Neural cell (in vitro differentiated cells): ENCODE measurements at regions not wholly inside any gene's neighbourhood (a gene's known extent, or its start where the extent isn't known, plus 50 kb on each side); places are given as distances from the start of the nearest gene placed in this dataset.

ENCODE experiments used
- H2AFZ ChIP-seq: fragments of 200-600, 300-800 bp; sonication (generic), shearing (Covaris generic); 2 replicates; pipeline ENCODE4 v1.6.0; 2014; ENCODE audit warnings: low read depth, mild to moderate bottlenecking, antibody characterized with exemption, low read length, moderate library complexity
- H3F3A ChIP-seq: fragments of 200-600 bp; shearing (Covaris generic); 2 replicates; pipeline ENCODE4 v1.6.1; 2016; ENCODE audit warnings: mild to moderate bottlenecking, moderate library complexity, mixed read lengths, antibody characterized with exemption, low read length; ENCODE audit not compliant: insufficient read depth, poor library complexity, severe bottlenecking
- H3K27ac ChIP-seq: fragments of 200-600, 300-800 bp; sonication (generic), shearing (Covaris generic); 2 replicates; pipeline ENCODE4 v1.5.1; 2014; ENCODE audit warnings: mild to moderate bottlenecking, low read length, moderate library complexity
- H3K27me3 ChIP-seq: fragments of 300-800, 200-600 bp; sonication (generic), shearing (Covaris generic); 2 replicates; pipeline ENCODE4 v1.6.0; 2014; ENCODE audit warnings: mild to moderate bottlenecking, low read depth, low read length, moderate library complexity; ENCODE audit not compliant: insufficient read depth
- H3K36me3 ChIP-seq: fragments of 300-800, 200-600 bp; sonication (generic), shearing (Covaris generic); 2 replicates; pipeline ENCODE4 v1.5.1; 2014; ENCODE audit warnings: mild to moderate bottlenecking, antibody characterized with exemption, low read length, moderate library complexity; ENCODE audit not compliant: insufficient read depth
- H3K4me2 ChIP-seq: fragments of 300-800, 200-600 bp; sonication (generic), shearing (Covaris generic); 2 replicates; pipeline ENCODE4 v1.6.0; 2014; ENCODE audit warnings: mild to moderate bottlenecking, low read length
- H3K4me3 ChIP-seq: fragments of 300-800, 200-600 bp; sonication (generic), shearing (Covaris generic); 2 replicates; pipeline ENCODE4 v1.5.1; 2014; ENCODE audit warnings: mild to moderate bottlenecking, low read length, moderate library complexity
- H3K79me2 ChIP-seq: fragments of 200-600 bp; shearing (Covaris generic); replicated peaks from 2 replicates; pipeline ENCODE4 v1.6.0; 2014; ENCODE audit warnings: mild to moderate bottlenecking, low read length, moderate library complexity; ENCODE audit not compliant: insufficient read depth
- H3K9ac ChIP-seq: fragments of 300-800, 200-600 bp; sonication (generic), shearing (Covaris generic); 2 replicates; pipeline ENCODE4 v1.6.1; 2016; ENCODE audit warnings: mild to moderate bottlenecking, low read length, mixed read lengths
- H3K9me2 ChIP-seq: fragments of 200-600 bp; shearing (Covaris generic); 2 replicates; pipeline ENCODE4 v1.6.1; 2016; ENCODE audit warnings: mild to moderate bottlenecking, low read length, mixed read lengths; ENCODE audit not compliant: insufficient read depth
- H3K9me3 ChIP-seq: fragments of 200-600, 300-800 bp; sonication (generic), shearing (Covaris generic); 2 replicates; pipeline ENCODE4 v1.6.1; 2016; ENCODE audit warnings: mild to moderate bottlenecking, mixed run types, low read length, moderate library complexity, mixed read lengths
- H4K20me1 ChIP-seq: fragments of 200-600 bp; shearing (Covaris generic); 2 replicates; pipeline ENCODE4 v1.6.1; 2016; ENCODE audit warnings: mild to moderate bottlenecking, mixed run types; ENCODE audit not compliant: insufficient read depth
- EP300 ChIP-seq: fragments of 450-650 bp; conservative IDR thresholded peaks from 2 replicates; pipeline ENCODE4 v1.6.1; 2014; ENCODE audit warnings: antibody characterized with exemption, mild to moderate bottlenecking, moderate library complexity; ENCODE audit not compliant: poor library complexity, severe bottlenecking
- EZH2 ChIP-seq: fragments of 200-600, 300-800 bp; shearing (Covaris generic), sonication (generic); IDR thresholded peaks from 2 replicates; pipeline ENCODE4 v1.6.1; 2014; ENCODE audit warnings: antibody characterized with exemption, low read length, borderline replicate concordance, mild to moderate bottlenecking; ENCODE audit not compliant: insufficient read depth, poor library complexity, severe bottlenecking
- MXI1 ChIP-seq: fragments of 450-650 bp; conservative IDR thresholded peaks from 2 replicates; pipeline ENCODE4 v1.6.1; 2014; ENCODE audit warnings: antibody characterized with exemption, mild to moderate bottlenecking; ENCODE audit not compliant: poor library complexity, severe bottlenecking
- POLR2AphosphoS5 ChIP-seq: IDR thresholded peaks from 2 replicates; pipeline ENCODE4 v1.6.1; 2012
- RAD21 ChIP-seq: fragments of 450-650 bp; conservative IDR thresholded peaks from 2 replicates; pipeline ENCODE4 v1.6.1; 2014; ENCODE audit warnings: antibody characterized with exemption, mild to moderate bottlenecking, moderate library complexity
- SMC3 ChIP-seq: fragments of 450-650 bp; conservative IDR thresholded peaks from 2 replicates; pipeline ENCODE4 v1.6.1; 2014; ENCODE audit warnings: antibody characterized with exemption, mild to moderate bottlenecking, moderate library complexity; ENCODE audit not compliant: poor library complexity
- TAF1 ChIP-seq: IDR thresholded peaks from 2 replicates; pipeline ENCODE4 v1.6.1; 2012; ENCODE audit warnings: low read depth
- TF ChIP-seq, protein P1 (sequence below): IDR thresholded peaks from 2 replicates; pipeline ENCODE4 v1.6.1; 2012; ENCODE audit warnings: borderline replicate concordance
- TF ChIP-seq, protein P2 (sequence below): fragments of 450-650 bp; IDR thresholded peaks from 2 replicates; pipeline ENCODE4 v1.5.1; 2014; ENCODE audit warnings: antibody characterized with exemption, mild to moderate bottlenecking, moderate library complexity; ENCODE audit not compliant: poor library complexity, severe bottlenecking

DNA sequence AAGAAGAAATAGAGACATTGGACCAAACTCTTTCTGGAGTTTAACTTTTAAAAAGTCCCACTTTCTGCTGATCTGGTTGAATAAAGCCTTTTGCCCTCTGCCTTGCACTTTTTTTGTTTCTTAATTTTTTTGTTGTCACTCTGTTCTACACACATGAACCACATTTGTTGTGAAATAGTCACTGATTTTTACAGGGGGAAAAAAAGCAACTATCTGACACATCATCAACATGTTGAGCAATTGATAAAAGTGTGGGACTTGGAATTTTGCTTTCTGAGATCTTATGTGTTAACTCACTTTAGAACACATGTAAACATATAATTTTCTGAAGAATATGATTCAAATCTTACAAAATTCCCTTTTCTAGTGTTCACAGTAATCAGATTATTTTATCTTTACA lies 414.8 kb upstream of the FIGN start:
- no peaks in the 10 kb centered on the region for H3K79me2 ChIP-seq
- H3K9me2 ChIP-seq, result no peaks in the 10 kb centered on the region
- no peak overlapping the region for H3K4me2 ChIP-seq
- no peak overlapping the region for H2AFZ ChIP-seq
- H3F3A ChIP-seq, result no peaks in the 10 kb centered on the region
- no peaks in the 10 kb centered on the region for H3K36me3 ChIP-seq
- H4K20me1 ChIP-seq, result no peaks in the 10 kb centered on the region
- H3K4me3 ChIP-seq, result no peak overlapping the region
- TF ChIP-seq EP300 (no peak), TAF1 (no peak), EZH2 (no peak), RAD21 (no peak), MXI1 (no peak), SMC3 (no peak), POLR2AphosphoS5 (no peak)
- TF ChIP-seq, protein P1, sequence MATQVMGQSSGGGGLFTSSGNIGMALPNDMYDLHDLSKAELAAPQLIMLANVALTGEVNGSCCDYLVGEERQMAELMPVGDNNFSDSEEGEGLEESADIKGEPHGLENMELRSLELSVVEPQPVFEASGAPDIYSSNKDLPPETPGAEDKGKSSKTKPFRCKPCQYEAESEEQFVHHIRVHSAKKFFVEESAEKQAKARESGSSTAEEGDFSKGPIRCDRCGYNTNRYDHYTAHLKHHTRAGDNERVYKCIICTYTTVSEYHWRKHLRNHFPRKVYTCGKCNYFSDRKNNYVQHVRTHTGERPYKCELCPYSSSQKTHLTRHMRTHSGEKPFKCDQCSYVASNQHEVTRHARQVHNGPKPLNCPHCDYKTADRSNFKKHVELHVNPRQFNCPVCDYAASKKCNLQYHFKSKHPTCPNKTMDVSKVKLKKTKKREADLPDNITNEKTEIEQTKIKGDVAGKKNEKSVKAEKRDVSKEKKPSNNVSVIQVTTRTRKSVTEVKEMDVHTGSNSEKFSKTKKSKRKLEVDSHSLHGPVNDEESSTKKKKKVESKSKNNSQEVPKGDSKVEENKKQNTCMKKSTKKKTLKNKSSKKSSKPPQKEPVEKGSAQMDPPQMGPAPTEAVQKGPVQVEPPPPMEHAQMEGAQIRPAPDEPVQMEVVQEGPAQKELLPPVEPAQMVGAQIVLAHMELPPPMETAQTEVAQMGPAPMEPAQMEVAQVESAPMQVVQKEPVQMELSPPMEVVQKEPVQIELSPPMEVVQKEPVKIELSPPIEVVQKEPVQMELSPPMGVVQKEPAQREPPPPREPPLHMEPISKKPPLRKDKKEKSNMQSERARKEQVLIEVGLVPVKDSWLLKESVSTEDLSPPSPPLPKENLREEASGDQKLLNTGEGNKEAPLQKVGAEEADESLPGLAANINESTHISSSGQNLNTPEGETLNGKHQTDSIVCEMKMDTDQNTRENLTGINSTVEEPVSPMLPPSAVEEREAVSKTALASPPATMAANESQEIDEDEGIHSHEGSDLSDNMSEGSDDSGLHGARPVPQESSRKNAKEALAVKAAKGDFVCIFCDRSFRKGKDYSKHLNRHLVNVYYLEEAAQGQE, result no peak
- TF ChIP-seq, protein P2, sequence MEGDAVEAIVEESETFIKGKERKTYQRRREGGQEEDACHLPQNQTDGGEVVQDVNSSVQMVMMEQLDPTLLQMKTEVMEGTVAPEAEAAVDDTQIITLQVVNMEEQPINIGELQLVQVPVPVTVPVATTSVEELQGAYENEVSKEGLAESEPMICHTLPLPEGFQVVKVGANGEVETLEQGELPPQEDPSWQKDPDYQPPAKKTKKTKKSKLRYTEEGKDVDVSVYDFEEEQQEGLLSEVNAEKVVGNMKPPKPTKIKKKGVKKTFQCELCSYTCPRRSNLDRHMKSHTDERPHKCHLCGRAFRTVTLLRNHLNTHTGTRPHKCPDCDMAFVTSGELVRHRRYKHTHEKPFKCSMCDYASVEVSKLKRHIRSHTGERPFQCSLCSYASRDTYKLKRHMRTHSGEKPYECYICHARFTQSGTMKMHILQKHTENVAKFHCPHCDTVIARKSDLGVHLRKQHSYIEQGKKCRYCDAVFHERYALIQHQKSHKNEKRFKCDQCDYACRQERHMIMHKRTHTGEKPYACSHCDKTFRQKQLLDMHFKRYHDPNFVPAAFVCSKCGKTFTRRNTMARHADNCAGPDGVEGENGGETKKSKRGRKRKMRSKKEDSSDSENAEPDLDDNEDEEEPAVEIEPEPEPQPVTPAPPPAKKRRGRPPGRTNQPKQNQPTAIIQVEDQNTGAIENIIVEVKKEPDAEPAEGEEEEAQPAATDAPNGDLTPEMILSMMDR, result no peak
- H3K27me3 ChIP-seq, result no peaks in the 10 kb centered on the region
- H3K9ac ChIP-seq, result no peak overlapping the region
- H3K9me3 ChIP-seq, result no peaks in the 10 kb centered on the region
- H3K27ac ChIP-seq, result no peak overlapping the region

DNA sequence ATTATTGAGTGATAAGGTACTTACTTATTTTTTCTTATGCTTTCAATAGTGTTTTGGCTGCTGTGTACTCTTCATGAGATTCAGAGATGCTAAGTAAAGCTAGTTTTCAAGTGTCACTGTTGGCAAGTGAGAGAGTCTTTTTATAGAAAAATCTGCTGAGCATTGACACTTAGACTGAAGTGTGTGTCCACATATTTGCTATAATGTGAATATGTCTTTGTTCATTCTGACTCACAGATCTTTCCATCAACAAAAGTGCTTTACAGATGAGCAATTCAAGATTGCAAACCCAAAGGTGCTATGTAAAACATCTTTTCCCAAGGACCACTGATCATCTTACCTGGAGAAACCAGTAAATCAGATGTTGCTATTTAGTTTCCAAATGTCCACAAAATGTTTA lies 410.6 kb upstream of the FIGN start:
- H3K9me3 ChIP-seq, result no peaks in the 10 kb centered on the region
- TF ChIP-seq EP300 (peak; percentile 97), POLR2AphosphoS5 (peak; percentile 90), TAF1 (no peak), MXI1 (no peak), SMC3 (no peak), RAD21 (no peak), EZH2 (no peak)
- TF ChIP-seq, protein P2, result no peak
- TF ChIP-seq, protein P1, result peak; percentile 23
- no peaks in the 10 kb centered on the region for H3K79me2 ChIP-seq
- H3K27me3 ChIP-seq, result no peaks in the 10 kb centered on the region
- no peaks in the 10 kb centered on the region for H3F3A ChIP-seq
- no peak overlapping the region for H3K4me3 ChIP-seq
- H2AFZ ChIP-seq, result no peak overlapping the region
- no peaks in the 10 kb centered on the region for H4K20me1 ChIP-seq
- no peaks in the 10 kb centered on the region for H3K36me3 ChIP-seq
- no peaks in the 10 kb centered on the region for H3K9me2 ChIP-seq
- no peak overlapping the region for H3K9ac ChIP-seq
- H3K4me2 ChIP-seq, result no peak overlapping the region
- no peak overlapping the region for H3K27ac ChIP-seq
